NOMO-1 treated with DMSO at 0.1 percent for 48 hours (cell line): ENCODE measurements at regions not wholly inside any gene's neighbourhood (a gene's known extent, or its start where the extent isn't known, plus 50 kb on each side); places are given as distances from the start of the nearest gene placed in this dataset.

Source experiments
- DNase-seq: peaks from one replicate; lab custom pipeline; 2025; ENCODE audit not compliant: unreplicated experiment; lab: John Stamatoyannopoulos, UW

DNA sequence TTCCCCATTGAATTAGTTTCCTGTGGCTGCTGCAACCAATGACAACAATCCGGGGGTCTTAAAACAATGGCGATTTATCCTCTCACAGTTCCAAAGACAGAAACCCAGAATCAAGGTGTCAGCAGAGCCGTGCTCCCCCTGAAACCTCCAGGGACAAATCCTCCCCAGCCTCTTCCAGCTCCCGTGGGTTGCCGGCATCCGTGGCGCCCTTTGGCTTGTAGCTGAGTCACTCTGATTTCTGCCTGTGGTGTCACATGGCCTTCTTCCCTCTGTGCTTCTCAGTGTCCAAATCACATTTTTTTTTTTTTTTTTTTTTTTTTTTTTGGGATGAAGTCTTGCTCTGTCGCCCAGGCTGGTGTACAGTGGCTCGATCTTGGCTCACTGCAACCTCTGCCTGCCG, 64.5 kb upstream of the STX18 start:
- no peak for DNase-seq

DNA sequence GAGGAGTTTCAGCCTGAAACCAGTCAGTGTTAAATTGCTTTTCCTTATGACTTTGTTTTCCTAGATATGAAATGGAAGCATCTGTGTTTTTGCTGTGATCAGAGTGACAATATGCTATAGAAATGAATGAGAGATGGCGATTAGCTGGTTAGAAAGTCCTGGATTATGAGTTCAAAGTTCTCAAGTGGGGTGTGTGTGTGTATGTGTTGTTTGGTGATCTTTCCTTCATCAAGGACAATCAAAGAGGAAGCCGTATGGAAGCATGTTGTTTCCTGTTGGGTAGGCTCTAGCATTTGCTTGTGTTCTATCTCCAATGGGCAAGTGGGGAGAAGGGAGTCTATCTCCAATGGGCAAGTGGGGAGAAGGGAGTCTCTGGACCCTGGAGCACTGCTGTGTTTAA, 64.0 kb upstream of the STX18 start:
- no peak for DNase-seq

DNA sequence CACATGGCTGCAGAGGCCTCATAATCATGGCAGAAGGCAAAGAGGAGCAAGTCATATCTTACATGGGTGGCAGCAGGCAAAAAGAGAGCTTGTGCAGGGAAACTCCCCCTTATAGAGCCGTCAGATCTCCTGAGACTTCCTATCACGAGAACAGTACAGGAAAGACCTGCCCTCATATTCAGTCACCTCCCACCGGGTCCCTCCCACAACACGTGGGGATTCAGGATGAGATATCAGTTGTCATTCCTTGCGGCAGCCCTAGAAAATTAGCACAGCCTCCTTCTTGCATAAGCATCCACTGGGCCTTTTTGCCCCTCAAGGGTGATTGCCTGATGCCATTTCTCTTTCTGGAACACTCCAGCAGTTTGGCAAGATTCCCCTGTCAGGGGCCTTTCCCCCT, 61.7 kb upstream of the STX18 start:
- DNase-seq: no peak

DNA sequence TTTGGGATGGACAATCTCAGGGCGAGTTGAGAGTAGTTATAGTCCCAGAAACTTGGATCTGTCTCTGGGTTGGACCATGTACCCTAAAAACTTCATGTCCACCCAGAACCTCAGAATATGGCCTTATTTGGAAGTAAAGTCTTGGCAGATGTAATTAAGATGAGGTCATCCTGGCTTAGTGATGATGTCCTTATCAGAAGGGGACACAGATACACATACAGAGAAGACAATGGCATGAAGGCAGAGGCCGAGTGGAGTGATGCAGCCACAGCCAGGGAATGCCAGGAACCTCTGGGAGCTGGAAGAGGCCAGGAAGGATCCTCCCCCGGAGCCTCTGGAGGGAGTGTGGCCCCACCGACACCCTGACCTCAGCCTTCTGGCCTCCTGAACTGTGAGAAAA, 61.2 kb upstream of the STX18 start:
- no peak for DNase-seq

DNA sequence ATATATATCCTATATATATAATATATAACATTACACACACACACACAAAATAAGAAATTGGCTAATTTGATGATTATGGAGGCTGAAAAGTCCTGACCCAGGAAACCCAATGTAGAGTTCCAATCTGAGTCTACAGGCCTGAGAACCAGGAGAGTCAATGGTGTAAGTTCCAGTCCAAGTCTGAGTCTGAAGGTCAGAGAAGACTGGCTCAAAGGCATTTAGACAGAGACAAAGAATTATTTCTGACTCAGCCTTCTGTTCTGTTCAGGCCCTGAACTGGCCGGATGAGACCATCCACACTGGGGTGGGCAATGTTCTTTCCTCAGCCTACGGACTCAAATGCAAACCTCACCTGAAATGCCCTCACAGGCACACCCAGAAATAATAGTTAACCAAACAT, 60.6 kb upstream of the STX18 start:
- no peak for DNase-seq

DNA sequence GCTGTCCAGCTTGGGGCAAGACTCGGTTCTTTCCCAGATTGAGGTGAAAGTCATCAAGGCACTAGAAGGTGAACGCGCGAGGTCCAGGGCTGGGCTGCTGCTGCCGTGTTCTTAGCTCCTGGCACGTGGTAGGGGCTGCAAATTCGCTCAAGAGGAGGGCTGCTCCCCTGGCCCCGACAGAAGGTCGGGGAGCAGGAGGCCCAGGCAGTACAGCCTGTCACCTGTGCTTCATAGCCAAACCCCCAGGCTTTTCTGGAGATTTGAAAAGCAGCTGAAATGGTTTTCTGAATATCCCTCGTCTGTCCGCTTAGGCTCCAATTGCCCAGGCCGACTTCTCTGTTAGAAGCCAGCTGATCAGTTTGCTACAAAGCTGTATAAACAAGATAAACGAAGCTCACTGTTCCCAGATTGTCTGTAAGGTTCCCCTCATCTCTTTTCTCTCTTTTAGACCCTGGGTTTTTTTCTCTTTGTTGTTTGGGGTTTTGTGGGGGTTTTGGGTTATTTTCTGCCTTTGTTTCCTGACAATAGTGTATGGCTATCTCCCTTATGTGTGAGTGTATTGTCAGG, 60.0 kb upstream of the STX18 start:
- no peak for DNase-seq

DNA sequence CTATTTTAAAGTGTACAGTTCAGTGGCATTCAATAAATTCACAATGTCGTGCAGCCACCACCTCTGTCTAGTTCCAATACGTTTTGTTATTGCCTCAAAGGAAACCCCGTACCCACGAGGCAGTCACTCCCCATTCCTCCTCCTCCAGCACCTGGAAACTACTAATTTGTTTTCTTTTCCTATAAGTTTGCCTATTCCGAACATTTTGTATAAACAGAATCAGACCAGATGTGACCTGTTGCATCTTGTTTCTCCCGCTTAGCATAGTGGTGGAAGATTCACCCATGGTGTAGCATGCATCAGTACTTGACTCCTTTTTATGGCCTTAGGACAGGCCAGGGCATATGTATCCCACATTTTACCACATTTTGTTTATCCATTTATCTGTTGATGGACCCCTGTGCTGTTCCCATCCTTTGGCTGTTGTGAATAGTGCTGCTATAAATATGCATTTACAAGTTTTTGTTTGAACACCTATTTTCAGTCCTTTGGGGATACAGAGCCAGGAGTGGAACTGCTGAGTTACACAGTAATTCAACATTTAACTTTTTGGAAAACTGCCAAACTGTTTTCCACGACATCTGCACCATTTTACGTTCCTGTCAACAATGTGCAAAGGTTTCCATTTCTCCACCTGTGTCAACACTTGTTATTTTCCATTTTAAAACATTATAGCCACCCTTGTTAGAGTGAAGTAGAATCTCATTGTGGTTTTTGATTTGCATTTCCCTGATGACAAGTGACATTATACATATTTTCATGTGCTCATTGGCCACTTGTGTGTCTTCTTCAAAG, 57.8 kb upstream of the STX18 start:
- DNase-seq: no peak

DNA sequence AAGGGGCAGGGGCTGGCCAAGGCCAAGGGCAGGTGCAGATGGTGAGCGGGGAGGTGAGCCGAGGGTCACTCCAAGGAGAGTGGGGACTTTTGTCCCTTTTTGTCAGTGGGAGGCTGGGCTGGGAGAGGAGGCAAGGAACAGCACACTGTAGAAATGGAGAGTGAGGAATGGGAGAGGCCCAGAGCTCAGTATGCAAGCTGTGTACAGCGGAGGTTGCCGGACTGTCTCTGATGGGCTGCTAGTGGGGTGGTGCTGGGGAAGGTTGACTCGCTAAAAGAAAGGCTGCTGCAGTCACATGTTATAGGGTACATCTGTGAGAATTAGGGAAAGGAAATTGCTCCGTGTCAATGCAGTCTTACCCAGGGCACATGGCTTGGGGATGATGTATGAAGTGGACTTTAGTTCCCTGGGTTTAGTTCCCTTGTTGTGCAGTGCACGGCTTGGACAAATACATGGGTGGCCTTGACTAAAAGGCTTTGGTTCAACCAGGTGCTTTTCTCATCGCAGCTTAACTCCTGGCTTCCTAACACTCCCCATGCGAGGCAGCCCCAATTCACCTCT, 57.1 kb upstream of the STX18 start:
- DNase-seq: no peak

DNA sequence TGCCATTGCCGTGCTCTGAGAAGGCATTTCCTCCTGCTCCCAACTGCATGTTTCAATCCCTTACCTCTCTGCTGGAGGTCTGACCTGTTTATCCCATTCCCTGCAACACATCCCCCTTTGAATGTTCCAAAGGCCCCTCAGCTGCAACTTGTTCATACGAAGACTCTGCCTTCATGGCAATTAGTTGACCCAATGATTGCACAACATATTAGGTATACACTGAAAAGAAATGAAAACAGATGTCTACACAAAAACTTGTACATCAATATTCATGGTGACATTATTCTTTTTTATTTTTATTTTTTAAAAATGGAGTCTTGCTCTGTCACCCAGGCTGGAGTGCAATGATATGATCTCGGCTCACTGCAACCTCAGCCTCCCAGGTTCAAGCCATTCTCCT, 54.9 kb upstream of the STX18 start:
- DNase-seq: no peak

DNA sequence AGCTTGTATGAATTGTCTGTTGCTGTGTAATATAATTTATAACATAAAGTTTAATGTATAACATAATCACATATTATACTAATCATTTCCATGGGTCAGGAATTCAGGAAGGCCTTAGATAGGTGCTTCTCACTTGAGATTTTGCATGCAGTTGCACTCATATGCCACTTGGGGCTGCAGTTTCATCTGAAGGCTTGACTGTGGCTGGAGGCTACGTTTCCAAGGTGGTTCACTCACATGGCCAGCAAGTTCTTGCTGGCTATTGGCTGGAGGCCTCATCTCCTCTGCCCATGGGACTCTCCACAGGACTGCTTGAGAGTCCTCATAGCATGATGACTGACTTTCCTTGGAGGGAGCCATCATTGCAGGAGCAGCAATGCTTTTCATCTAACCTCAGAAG, 53.4 kb upstream of the STX18 start:
- peak; percentile 1 for DNase-seq

DNA sequence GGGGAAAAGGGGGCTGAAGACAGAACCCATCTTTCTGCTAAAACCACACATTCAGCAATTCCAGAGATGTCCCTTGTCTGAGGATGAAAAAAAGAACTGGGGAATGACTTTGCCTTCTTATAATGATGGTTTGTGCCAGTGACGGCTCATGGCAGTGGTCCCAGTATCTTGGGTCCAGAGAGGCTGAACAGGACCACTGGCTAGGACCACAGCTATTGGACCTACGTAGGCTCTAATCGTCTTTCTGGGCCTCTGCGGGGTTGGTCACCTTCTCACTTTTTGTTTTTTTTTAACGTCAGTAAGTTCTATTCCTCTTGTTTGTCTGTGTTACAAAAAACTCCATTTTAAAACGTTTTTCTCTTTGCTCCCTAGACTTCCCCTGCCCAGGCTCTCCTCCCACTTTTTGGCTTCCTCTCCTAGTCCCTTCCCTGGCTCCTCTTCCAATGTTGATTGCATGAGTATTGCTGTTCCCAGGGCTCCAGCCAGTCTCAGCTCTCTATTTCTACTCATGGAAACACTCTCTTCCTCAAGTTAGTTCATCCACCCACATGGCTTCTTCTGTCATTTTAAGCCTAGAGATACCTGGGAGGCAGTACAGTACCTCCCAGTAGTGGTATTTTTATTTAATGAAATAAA, 52.6 kb upstream of the STX18 start:
- DNase-seq: no peak

DNA sequence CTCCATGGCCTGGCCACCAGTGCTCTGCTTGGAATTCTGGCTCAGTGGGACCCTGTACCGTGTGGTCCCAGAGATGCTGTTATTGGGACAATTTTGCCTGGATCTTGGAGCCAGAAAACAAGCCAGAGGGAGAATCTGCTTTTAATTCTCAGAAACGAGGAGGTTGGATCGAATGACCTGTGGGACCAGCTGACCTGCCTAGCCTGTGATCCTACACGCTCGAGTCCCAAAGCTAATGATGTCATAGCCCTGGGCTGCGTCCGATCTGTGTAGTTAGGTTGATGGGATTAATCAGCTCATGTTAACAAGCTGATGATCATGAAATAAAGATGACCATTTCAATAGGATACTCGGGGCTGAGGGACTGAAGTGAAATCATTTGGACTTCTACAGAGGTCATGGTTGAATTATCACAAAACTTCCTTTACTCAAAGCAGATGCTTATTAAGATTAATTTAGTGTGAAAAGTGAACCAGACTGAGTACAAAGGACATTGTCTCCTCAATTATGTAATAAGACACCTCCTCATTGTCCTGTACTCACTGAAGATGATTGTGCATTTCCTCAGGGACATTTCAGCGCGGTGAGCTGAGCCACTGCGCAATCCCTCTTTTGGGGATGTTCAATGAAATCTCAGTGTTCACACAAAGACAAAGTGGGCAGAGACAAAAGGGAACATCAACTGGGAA, 51.9 kb upstream of the STX18 start:
- DNase-seq: no peak

DNA sequence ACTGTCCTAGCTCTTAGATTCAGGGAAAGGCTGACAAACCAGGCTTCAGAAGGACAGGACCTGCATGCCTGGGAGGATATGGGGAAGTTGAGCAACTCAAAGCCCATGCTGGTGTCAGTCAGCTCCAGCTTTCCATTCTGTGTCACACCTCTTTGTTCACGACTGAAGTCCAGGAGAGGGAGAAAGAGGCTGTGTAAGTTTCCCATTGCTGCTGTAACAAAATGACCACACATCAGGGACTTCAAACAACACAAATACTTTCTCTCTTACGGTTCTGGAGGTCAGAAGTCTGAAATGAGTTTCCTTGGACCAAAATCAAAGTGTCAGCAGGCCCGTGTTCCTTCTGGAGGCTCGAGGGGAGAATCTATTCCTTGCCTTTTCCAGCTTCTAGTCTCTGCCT, 50.6 kb upstream of the STX18 start:
- DNase-seq: no peak
